Medulla oblongata (tissue), 1 donor: ENCODE measurements at regions not wholly inside any gene's neighbourhood (a gene's known extent, or its start where the extent isn't known, plus 50 kb on each side); places are given as distances from the start of the nearest gene placed in this dataset.
"Not testable (repeated sequence)": the region's sequence is repeated elsewhere in the genome, so short reads cannot be mapped to it uniquely, and the experiment has no call there.

ENCODE experiments used
- DNase-seq: peaks from one replicate; pipeline ENCODE4 v3.0.0-alpha.2; 2015; ENCODE audit errors: extremely low spot score

DNA sequence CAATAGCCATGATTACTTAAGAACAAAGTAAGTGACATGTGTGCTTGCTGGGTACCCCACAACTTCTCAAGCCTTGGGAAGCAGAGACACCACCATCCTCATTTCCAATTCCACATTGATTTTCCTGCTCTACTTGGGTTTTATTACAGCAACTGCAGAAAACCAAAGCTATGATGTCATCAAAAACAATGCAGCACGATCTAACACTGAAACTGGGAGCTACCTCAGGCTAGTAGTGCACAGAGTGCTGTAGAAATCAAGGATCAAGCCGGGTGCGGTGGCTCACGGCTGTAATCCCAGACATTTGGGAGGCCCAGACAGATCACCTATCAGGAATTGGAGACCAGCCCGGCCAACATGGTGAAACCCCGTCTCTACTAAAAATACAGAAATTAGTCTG is 174.4 kb upstream of the MSX2 start:
- no peak for DNase-seq

- no peak for DNase-seq
Measured at GRCh38 chr5:174552428-174552827, 172.0 kb upstream of the MSX2 start.

DNA sequence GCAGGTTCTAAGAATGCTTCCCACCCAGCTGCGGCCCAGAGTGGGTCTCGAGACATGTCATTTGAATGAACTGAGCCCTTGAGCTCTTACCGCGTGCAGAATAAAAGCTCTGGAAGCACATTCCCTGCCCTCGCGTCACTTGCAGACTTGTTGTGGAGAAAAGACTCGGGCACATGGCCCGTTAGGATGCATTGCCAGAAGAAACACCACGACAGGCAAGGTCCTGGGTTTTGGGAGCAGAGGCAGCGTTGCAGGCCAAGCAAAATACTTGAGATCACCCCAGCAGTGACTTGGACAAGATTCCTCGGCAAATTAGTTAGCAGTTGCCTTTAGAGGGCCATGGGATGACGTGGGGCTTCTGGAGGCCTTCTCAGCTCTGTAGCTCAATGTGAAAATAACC is 170.8 kb upstream of the MSX2 start:
- DNase-seq: peak; percentile 63

- no peak for DNase-seq
Measured at GRCh38 chr5:174555726-174556125, 168.7 kb upstream of the MSX2 start.

- no peak for DNase-seq
Measured at GRCh38 chr5:174556756-174557155, 167.6 kb upstream of the MSX2 start.

DNA sequence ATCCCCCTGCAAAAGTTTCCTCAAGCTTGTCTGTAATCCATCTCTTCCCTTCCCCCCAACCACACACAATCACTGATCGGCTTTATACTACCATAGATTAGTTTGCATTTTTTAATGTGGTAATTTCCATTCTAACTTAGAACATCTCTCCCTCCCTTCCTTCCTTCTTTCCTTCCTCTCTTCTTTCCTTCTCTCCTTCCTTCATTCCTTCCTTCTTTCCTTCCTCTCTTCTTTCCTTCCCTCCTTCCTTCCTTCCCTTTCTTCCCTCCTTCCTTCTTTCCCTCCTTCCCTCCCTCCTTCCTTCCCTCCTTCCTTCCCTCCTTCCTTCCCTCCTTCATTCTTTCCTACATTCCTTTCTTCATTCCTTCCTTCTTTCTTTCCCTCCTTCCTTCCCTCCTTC is 166.2 kb upstream of the MSX2 start:
- DNase-seq: no peak

- DNase-seq: no peak
Measured at GRCh38 chr5:174559141-174559540, 165.2 kb upstream of the MSX2 start.

- DNase-seq: no peak
Measured at GRCh38 chr5:174559566-174560090, 164.8 kb upstream of the MSX2 start.

- no peak for DNase-seq
Measured at GRCh38 chr5:174560861-174561260, 163.5 kb upstream of the MSX2 start.

GRCh38 chr5:174563040-174563439 is 161.3 kb upstream of the MSX2 start:
- DNase-seq: not testable (repeated sequence)

GRCh38 chr5:174563899-174564298 is 160.5 kb upstream of the MSX2 start:
- no peak for DNase-seq

GRCh38 chr5:174567506-174568141 is 156.8 kb upstream of the MSX2 start:
- DNase-seq: no peak

- no peak for DNase-seq
Measured at GRCh38 chr5:174570662-174571061, 153.7 kb upstream of the MSX2 start.

- peak; percentile 77 for DNase-seq
Measured at GRCh38 chr5:174571662-174572397, 152.6 kb upstream of the MSX2 start.

- DNase-seq: no peak
Measured at GRCh38 chr5:174572591-174572990, 151.8 kb upstream of the MSX2 start.

GRCh38 chr5:174573221-174573994 is 151.0 kb upstream of the MSX2 start:
- DNase-seq: no peak

- DNase-seq: no peak
Measured at GRCh38 chr5:174575043-174575442, 149.3 kb upstream of the MSX2 start.

GRCh38 chr5:174576042-174576441 is 148.3 kb upstream of the MSX2 start:
- DNase-seq: no peak

GRCh38 chr5:174581479-174581878 is 142.9 kb upstream of the MSX2 start:
- DNase-seq: peak; percentile 74

DNA sequence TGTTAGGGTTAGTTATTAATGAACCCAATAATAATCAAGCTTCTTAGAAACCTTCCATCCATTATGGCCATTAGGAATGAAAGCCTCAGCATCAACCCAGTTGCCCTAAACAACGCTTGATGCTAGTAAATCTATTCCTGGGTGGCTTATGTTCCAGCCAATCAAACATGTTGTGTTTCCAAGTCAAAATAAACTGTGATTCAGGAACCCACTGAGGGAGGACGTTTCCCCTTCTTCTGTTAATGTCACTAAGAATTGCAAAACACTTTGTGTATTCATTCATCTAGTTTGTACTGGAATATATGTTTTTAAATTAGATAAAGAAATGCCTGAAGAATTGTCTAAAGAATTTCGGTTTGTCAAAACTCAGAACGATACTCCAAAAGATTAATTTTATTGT is 142.5 kb upstream of the MSX2 start:
- DNase-seq: peak; percentile 42

DNA sequence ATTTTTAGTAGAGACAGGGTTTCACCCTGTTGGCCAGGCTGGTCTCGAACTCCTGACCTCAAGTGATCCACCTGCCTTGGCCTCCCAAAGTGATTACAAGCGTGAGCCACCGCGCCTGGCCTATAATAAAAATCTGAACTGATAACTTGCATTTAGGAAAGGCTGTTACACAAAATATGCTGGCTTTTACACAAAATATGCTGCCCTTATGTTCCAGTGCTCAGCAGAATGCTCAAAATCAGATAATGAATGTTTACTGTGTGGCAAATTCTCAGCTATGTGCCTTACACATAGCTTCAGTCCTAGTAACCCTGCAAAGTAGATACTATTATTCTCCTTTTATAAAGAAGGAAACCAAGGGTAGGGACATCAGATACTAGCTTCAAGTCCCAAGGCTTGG is 141.3 kb upstream of the MSX2 start:
- DNase-seq: no peak

DNA sequence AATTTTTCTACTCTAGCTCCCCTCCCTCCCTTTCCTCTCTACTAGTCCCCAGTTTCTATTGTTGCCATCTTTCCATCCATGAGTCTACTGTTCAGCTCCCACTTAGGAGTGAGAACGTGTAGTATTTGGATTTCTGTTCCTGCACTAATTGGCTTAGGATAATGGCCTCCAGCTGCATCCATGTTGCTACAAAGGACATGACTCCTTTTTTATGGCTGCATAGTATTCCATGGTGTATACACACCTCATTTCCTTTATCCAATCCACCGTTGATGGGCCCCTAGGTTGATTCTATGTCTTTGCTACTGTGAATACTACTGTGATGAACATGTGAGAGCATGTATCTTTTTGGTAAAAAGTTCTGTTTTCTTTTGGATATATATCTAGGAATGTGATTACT is 138.9 kb upstream of the MSX2 start:
- DNase-seq: no peak

- DNase-seq: not testable (repeated sequence)
Measured at GRCh38 chr5:174586163-174586562, 138.2 kb upstream of the MSX2 start.
